ENCODE measurements at regions not wholly inside any gene's neighbourhood (a gene's known extent, or its start where the extent isn't known, plus 50 kb on each side); places are given as distances from the start of the nearest gene placed in this dataset.
A peak's percentile ranks its signal among the peaks of the same experiment; 100 is the strongest.

GRCh38 chr4:122674371-122674770 is 53.5 kb upstream of the IL21 start:
- Histone ChIP-seq H3K4me1 (replicated peaks in 1 of 2; ENCODE audit: control insufficient read depth in 2 of 2, insufficient read depth in 2 of 2, low read length in 2 of 2) (peaks cover 0 to 10% of the 10 kb centered on the region in 2 experiments; a peak in 3 of 5 replicates), H3K27ac (ENCODE audit: extremely low read depth, low read depth, low read length) (no peak overlapping the region), H3K9me3 (replicated peaks; ENCODE audit: control insufficient read depth, insufficient read depth, low read depth, low read length) (no peaks in the 10 kb centered on the region), H3K9ac (ENCODE audit: insufficient read depth in 1 of 2, low read depth in 2 of 2, low read length in 2 of 2) (no peak overlapping the region), H4K20me1 (replicated peaks; ENCODE audit: control insufficient read depth, insufficient read depth, low read length) (no peaks in the 10 kb centered on the region), H3K9me1 (ENCODE audit: control insufficient read depth, insufficient read depth, low read length) (no peaks in the 10 kb centered on the region), H2AFZ (ENCODE audit: low read depth, low read length) (peak overlapping the region; percentile 21; the same call in 1 of the 2 replicates), H3K79me2 (ENCODE audit: control insufficient read depth, insufficient read depth, low read length) (no peaks in the 10 kb centered on the region), H3K4me3 (no peak overlapping the region), H3K27me3 (ENCODE audit: control insufficient read depth in 2 of 2, insufficient read depth in 2 of 2, low read length in 2 of 2) (no peaks in the 10 kb centered on the region), H3K4me2 (ENCODE audit: insufficient read depth, low read length) (no peak overlapping the region), H3K36me3 (ENCODE audit: control insufficient read depth, insufficient read depth, low read length) (no peaks in the 10 kb centered on the region)
- ATAC-seq (no peak), FAIRE-seq (no peak), DNase-seq (ENCODE audit: extremely low read depth in 1 of 4, low spot score in 3 of 4) (no peak)
- ChIA-PET CTCF (ENCODE audit: low intra/inter-chr PET ratio) (no interaction called here), POLR2A (no interaction called here)
- 20% methylated on average over 1 of the region's 1 CpG for WGBS (ENCODE audit: insufficient coverage, low coverage, missing lambda C conversion rate)
- in situ Hi-C loops (cut with MboI) (no loop called here), intact Hi-C loops (cut with micrococcal nuclease) (no loop called here)
- BruUV-seq (replicated peaks) = no TSS peak
- TF ChIP-seq REST (IDR thresholded peaks at IDR 0.05; ENCODE audit: borderline replicate concordance) = no peak
- TF ChIP-seq REST (CRISPR knock-in tag; IDR thresholded peaks at IDR 0.05; ENCODE audit: low read depth) = no peak
- no peak for TF ChIP-seq SMARCE1 (IDR thresholded peaks at IDR 0.05)
- TF ChIP-seq ZNF586 (CRISPR knock-in tag; conservative IDR thresholded peaks at IDR 0.05) = no peak
- no peak for TF ChIP-seq CEBPG (CRISPR knock-in tag; IDR thresholded peaks at IDR 0.05)
- no peak for TF ChIP-seq CEBPG (tag; conservative IDR thresholded peaks at IDR 0.05 in 1 of 2, IDR thresholded peaks at IDR 0.05 in 1 of 2)
- TF ChIP-seq L3MBTL2 (IDR thresholded peaks at IDR 0.05) = no peak
- no peak for TF ChIP-seq GABPB2 (CRISPR knock-in tag; conservative IDR thresholded peaks at IDR 0.05)
- TF ChIP-seq UBTF (IDR thresholded peaks at IDR 0.05; ENCODE audit: borderline replicate concordance in 1 of 2, low read depth in 2 of 2, low read length in 2 of 2) = no peak
- no peak for TF ChIP-seq ELK1 (CRISPR knock-in tag; IDR thresholded peaks at IDR 0.05)
- TF ChIP-seq POLR2AphosphoS2 (IDR thresholded peaks at IDR 0.05; ENCODE audit: low read length) = no peak
- no peak for TF ChIP-seq TAF9B (IDR thresholded peaks at IDR 0.05; ENCODE audit: partially characterized antibody)
- TF ChIP-seq NRF1 (conservative IDR thresholded peaks at IDR 0.05 in 1 of 2, IDR thresholded peaks at IDR 0.05 in 1 of 2) = no peak
